Daoy (cell line): ENCODE measurements at regions not wholly inside any gene's neighbourhood (a gene's known extent, or its start where the extent isn't known, plus 50 kb on each side); places are given as distances from the start of the nearest gene placed in this dataset.
"Not testable (repeated sequence)": the region's sequence is repeated elsewhere in the genome, so short reads cannot be mapped to it uniquely, and the experiment has no call there.

Experiments
- DNase-seq: peaks from one replicate; pipeline ENCODE4 v3.0.0-alpha.2; 2015; ENCODE audit warnings: low read depth

DNA sequence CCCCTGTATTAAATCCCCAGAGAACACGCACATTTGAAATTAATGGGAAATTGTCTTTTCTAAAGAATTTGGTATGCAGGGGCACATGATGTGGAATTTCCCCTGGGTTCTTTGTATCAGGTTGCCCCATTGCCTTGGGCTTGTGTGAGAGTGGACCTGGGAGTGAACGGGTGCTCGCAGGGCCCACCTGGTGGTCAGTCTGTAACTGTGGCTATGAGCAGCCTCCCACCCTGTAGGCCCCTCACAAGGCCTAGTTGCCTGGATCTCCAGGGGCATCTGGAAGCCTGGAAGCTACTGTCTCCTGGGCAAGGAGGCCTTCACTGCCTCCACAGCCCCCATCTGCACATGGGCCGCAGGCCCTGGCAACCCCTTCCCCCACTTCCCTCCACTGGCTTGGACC, 96.7 kb downstream of the SLC25A47 start:
- DNase-seq = no peak

DNA sequence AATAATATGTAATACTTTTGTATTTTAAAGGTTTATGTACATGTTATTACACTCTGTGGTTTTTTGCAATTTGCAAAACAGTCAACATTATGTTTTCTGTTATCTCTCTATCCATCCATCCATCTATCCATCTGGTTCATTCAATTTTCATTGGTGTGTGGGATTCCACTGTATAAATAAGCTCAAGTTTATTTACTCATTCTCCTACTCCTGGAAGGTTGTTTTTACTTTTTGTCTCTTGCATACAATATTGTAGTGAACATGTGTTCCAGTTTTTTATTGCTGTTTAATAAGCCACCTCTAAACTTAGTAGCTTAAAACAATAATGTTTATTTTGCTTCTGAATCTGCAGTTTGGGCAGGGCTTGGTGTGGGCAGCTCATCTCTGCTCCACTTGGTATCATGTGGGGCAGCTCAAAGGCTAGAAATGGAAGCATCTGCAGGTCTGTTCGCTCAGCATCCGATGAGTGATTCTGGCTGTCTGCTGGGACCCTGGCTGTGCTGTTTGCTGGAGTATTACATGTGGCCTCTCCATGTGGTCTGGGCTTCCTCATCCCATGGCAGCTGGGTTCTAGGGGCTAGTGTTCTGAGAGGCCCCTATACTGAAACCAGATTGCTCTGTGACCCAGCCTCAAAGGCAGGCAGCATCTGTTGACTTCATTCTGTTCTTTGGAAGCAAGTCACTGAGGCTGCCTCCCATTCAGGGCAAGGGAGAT, 98.8 kb downstream of the SLC25A47 start:
- DNase-seq = no peak

DNA sequence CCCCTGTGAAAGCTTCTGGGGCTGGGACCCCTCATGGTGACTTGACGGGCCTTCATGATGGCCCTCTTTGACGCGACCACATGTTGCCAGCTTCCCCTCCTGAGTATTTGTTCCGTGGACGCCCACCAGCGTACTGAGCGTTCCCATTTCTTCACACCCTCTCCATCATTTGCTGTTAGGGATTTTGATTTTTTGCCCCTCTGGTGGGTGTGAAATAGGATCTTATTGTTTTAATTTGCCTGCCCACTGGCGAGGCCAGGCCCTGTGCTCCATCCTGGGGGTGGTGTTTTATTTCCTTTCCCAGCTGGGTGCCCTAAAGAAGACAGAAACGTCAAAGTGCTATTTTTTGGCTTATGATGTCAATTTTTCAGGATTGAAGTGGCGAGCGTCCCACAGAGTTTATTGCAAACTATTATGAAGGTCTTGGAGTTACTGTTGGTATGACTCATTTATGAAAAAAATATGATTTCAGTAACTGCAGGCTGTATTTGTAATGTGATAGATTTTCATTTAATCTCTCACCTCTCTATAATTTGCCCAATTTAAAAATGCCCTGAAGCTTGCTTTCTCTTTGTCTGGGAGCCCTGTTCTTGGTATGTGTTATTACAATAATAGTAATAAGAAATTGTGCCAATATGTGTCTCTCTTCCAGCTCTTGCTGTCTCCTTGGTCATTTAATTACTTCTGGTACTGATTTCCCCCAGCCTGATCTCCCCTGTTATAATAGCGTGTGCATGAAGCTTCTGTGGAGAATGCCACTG, 99.6 kb downstream of the SLC25A47 start:
- peak; percentile 67 for DNase-seq

DNA sequence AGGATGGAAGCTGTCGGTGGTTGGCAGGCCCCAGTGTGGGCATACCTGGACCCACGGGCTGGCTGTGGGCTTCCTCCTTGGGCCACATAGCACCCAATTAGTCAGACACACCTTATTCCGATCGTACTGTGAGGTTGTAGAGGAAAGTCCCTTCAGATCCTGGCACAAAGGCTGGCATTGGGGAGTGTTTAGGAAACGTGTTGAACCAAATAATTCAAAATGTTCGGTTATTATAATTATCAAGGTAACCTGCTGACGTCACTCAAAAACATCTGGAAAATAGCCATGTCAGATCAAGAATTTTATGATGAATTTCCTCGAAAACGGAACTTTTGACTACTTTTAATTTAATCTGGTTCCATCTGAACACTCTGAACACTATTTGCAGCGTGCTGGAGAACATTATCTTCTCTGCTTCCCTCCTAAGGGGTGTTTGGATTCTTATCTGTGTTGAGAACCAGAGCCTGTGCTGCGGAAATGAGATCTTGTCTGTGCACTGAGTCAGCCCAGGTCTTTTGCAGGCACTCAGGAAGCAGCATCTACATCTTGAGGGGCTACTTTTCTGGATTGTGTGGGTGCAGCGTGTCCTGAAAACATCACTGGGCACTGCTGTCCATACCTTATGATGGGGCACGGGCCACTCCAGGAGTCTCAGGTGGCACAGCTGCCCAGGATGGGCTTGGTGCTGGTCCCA, 100.3 kb downstream of the SLC25A47 start:
- DNase-seq = peak; percentile 74

DNA sequence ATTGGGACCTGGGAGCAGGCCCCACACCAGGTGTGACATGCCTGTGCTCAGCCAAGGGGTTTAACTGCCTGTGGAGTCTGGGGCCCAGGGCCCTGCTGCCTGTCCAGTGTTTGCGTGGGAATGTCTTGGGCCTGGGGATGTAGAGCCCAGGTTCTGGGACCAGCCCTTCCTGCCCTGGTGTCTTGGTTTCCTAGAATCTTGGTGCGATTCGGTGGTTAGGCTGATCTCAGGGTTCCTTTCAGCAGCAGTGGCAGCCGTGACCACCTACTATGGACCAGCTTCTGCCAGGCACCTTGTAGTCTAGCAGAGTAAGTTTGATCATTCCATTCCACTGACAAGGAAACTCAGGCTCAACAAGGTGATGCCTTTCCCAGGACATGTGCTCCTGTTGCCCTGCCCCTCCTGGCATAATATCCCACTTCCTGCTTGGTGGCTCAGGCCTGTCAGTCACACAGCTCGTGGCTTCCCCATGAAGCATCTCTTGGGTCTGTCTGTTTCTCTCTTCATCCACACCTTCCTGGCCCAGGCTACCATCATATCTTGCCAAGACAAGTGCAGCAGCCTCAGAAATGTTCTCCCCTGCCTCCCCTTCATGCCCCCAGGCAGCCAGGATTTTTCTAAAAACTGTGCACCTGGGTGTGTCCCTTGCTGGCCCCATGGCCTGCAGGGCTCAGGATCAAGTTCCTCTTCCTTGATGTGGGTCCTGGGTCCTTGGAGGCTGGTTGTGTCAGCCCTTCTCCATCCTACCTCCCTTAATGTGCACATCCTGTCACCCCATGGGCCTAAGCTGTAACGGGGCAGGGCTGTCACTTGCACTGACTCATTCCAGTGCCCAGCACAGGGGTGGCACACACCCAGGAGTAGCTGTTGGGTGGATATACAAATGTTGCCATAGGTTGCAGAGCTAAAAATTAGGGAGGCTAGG, 101.6 kb downstream of the SLC25A47 start:
- DNase-seq = peak; percentile 67

DNA sequence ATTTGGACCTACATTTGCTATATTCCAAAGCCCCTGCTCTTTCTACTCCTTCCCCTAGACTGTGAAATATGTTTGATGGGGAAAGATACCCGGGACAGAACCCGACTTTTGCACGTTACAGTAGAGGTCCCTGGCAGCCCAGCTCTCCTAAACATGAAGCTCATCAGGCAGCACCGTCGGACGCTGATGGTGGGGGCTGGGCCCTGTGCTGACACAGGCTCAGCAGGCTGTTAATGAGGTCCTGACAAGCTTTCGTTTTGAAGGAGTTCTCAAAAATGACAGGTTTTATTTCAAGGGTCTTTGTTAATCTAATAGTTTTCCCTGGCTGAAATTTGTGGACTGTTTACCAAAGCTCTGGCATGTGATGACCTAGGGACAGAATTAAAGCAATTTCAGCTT, 102.3 kb downstream of the SLC25A47 start:
- DNase-seq = no peak

DNA sequence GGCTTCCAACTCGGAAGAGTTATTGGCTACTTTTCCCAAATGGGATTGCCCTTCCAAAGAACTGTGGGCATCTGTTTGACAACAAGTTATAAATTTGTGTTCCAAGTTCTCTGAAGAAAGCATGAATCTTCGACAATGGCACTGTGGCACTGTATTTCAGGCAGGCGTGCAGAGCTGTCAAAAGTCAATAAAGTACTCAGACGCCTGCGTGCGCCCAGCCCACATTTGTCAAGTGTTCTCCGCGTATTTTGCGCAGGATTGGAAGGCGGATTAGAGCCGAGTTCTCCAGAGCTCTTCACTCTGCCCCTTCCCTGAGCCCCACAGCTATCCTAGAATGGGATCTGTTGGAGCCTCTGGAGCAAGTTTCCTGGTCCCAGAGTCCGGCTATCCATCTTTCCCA, 103.2 kb downstream of the SLC25A47 start:
- DNase-seq = no peak

DNA sequence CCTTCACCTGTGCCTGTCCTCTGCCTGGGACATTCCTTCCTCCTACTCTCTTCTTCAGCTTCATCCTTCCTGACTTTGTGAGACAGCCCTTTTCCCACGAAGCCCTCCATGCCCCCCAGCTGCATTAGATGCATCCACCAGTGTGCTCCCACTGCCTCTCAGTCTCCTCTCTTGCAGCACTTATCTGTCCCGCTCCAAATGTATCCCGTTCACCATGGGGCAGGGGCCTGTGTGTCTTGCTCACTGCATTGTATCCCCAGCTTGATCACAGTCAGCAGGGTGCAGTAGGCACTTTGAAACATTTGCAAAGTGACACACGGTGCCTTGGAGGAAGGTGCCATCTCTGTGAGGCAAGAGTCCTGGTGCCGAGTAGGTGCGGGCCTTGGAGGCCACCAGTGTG, 104.0 kb downstream of the SLC25A47 start:
- no peak for DNase-seq

DNA sequence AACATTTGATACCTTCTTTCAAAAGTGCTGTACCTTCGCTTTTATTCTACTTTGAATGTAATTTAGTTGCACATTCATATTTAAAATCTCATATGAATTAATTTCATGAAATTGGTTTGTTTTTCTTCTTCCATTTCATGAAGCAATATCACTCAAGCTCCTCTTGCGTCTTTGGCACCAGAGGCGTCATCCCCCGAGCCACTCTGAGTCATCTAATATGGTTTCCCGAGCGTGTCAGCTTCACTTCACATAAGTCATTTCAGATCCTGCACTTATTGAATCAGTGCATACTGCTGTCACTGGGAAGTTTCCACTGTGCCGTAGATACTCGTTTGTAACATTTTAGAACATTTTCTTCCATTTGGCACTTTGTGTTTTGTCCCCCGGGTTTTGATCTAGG, 105.6 kb downstream of the SLC25A47 start:
- DNase-seq = peak; percentile 88

DNA sequence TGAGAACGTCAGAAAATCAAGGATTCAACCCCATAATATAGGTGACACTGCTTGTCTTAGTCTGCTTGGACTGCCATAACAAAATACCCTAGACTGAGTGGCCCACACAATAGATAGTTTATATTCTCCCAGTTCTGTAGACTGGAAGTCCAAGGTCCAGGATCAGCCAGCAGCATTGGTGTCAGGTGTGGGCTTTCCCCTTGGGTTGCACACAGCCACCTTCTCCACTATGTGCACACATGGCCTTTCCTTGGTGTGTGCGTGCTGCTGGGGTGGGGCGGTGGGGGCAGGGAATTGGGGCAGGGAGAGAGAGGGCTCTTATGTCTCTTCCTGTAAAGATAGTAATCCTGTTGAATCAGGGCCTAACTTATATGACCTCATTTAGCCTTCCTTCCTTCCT, 106.4 kb downstream of the SLC25A47 start:
- no peak for DNase-seq

DNA sequence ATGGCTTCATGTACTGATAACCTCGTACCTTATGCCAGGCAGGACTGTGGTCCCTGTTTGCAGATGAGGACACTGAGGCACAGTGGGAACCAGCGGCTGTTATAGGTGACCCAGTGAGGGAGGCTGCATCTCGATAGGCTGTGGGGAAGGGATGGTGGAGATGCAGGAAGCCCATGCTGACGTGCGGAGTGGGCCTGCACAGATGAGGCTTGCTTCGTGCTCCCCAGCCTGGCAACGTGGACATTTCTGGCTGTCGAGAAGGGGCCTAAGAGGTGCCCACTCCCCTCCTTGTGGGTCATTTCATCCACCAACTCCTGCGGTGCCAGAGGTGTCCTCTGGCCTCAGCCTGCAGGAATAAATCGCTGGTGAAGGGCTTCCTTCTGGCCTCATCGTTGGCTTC, 107.4 kb downstream of the SLC25A47 start:
- DNase-seq = no peak

DNA sequence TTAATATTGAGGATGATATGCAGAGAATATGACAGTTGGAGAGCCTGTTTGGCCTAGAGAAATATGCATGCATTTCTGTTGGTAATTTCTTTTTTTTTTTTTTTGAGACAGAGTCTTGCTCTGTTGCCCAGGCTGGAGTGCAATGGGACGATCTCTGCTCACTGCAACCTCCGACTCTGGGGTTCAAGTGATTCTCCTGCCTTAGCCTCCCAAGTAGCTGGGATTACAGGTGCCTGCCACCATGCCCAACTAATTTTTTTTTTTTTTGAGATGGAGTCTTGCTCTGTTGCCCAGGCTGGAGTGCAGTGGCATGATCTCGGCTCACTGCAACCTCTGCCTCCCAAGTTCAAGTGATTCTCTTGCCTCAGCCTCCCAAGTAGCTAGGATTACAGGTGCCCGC, 108.3 kb downstream of the SLC25A47 start:
- not testable (repeated sequence) for DNase-seq

DNA sequence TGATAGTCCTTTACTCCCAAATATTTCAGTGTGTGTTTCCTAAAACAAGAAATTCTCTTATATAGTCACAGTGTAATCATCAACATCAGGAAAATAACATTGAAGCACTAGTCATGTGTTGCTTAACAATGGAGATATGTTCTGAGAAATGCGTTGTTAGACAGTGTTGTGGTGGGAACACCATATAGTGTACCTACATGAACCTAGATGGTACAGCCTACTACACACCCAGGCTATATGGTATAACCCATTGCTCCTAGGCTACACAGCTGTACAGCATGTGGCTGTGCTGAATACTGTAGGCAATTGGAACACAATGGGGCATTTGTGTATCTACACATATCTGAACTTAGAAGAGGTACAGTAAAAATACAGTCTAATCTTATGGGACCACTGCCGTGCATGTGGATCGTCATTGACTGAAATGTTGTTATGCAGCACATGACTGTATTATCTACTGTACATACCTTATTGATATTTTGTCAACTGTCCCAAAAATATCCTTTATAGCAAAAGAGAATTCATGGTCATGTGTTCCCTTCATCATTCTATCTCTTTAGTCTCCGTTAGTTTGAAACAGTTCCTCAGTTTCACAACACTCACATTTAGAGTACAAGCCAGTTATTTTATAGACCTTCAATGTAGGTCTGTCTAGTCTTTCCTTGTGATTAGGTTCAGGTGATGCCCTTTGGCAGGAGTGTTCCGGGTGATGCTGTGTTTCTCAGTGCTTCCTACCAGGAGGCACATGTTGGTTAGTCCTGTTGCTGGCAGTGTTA, 109.7 kb downstream of the SLC25A47 start:
- DNase-seq = no peak

DNA sequence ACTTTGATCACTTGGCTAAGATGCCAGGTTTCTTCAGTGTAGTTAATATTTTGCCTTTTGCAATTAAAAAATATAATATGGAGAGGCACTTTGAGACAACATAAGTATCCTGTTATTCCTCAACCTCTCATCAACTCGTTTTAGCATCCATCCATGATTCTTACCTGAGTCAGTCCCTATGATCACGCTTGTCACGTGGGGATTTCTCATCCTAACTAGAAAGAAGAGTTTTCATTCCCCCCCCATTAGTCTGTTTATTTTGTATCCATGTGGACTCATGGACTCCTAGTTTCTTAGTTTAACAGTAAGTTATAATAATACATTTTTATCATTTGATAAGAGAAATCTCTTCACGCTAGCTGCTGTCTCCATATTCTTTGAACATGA, 110.3 kb downstream of the SLC25A47 start:
- DNase-seq = no peak

DNA sequence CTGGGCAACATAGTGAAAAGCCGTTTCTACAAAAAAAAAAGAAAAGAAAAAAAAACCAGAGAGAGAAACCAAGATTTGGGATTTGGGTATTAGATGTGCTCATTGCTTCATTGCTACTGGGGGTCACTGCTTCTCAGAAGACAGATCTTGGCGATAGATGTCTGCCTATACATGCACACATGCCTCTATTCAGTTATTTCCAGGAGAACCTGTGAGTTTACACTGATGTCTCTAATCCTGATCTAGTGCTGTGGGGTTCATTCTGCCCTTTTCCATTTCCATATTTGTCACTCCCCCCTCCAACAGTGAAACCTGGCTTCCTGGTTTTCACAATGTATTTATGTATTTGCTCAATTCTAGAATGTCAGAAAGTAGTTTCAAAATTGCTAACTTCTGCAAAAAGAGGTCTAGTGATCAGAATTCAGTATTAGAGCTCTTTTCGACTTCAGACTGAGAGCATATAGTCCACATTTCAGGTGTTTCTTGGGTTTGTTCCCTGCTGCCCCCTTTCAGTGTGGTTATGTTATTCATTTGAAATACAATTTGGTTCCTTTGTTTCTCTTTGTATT, 111.0 kb downstream of the SLC25A47 start:
- DNase-seq = no peak

DNA sequence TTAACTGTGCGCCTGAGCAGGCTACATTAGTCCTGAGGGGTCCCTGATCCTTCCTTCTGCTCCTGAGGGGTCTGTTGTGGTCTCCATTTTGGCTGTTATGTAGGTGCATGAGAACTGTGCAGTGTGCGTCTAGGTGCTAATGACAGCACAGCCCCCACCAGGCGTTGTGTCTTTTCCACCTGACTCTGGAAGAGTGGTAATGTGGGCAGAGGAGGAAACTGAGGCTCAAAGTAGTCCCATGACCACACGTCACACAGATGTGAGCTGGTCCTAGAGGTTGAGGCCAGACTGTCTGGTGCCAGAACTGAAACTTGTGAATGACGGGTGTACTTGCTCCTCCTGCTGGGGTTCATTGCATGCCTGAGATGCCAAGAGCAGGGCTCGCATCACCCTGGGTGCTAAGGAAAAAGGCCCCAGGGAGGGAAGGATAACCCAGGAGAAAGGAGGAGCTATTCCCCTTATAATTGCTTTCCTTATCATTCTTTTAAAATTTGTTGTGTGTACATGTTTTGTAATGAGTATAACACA, 111.8 kb downstream of the SLC25A47 start:
- no peak for DNase-seq

DNA sequence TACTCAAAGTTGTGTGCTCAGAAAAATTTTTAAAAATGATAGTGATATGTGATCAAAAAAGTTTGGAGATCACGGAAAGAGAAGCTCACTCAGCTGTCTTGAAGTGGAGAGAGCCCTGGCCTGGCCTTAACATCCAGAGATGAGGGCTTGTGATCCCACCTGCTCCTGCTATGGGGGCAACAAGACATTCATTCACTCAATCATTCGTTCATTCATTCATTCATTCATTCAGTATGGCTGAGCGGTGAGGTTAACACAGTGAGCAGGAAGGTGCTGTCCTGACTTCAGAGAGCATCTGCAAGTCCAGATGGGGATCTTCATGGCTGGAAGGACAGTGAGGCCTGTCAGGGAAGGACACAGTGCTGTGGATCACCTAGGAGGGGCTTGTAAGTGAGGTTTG, 112.3 kb downstream of the SLC25A47 start:
- DNase-seq = no peak

DNA sequence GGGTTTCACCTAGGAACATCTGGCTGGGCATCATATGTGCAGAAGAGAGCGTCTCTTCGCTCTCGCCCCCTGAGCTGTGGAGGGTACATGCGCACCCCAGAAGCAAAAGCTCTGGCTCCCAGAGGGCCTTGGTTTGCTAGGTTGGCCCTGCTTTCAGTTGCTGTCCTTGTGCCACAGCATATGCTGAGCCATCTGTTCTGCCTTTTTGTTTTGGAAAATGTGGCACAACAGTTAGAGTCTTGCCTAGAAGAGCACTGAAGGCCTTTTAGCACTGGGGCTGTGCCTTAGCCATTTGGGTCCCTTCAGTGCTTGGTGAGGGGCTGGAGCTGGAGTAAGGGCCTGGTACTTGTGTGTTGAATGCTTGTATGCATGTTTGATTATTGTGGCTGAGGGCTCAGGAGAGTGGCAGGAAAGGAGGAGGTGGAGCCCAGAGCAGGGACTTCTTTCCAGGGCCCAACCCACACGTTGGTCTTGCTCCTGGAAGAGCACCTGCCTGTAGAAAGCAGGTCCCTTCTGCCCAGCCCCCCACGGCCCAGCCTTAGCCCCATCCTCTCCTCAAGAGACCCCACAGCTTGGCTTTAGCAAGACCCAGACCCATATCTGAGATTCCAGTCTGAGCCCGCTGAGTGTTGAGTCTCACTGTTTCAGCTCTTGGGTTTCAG, 113.7 kb downstream of the SLC25A47 start:
- DNase-seq = no peak

DNA sequence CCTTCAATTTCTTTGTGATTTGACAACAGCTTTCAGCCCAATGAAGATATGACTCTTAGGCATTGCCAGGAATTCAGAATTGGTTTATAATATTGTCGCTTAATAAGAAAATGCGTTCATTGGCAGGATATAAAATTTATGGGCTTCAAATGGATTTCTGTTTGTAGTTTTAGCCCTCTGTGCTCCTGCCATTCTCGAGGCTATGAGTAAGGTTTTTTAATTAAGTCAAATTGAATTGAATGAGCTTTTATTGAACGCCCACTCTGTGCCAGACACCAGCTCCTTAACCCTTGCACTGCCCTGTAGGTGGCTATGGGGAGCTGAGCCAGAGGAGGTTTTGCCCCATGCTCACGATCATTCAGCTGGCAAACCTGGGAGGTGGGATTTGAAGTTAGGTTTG, 115.1 kb downstream of the SLC25A47 start:
- DNase-seq = no peak
